ENCODE measurements at regions not wholly inside any gene's neighbourhood (a gene's known extent, or its start where the extent isn't known, plus 50 kb on each side); places are given as distances from the start of the nearest gene placed in this dataset.

GRCh38 chr21:35128536-35128935 is 79.4 kb upstream of the RUNX1 start:
- 91 to 96% (median 94%) methylated on average over 3 of the region's 3 CpGs for WGBS, 4 donors
- no peaks in the 10 kb centered on the region for H3K9me3 ChIP-seq (replicated peaks in 1 of 3)
- H3K36me3 ChIP-seq (replicated peaks in 1 of 2), result no peaks in the 10 kb centered on the region
- TF ChIP-seq CTCF (IDR thresholded peaks at IDR 0.05), result no peak
- TF ChIP-seq POLR2A (IDR thresholded peaks at IDR 0.05), result no peak
- H3K4me1 ChIP-seq (replicated peaks in 1 of 2), result no peaks in the 10 kb centered on the region
- H3K27ac ChIP-seq, result no peak overlapping the region
- intact Hi-C loops (cut with DNase I), result no loop called here
- DNase-seq, result no peak
- no peaks in the 10 kb centered on the region for H3K27me3 ChIP-seq
- no peak overlapping the region for H3K4me3 ChIP-seq

GRCh38 chr21:35127851-35128250 is 78.7 kb upstream of the RUNX1 start:
- intact Hi-C loops (cut with DNase I), result no loop called here
- Histone ChIP-seq H3K4me3 (no peak overlapping the region), H3K4me1 (replicated peaks in 1 of 2) (no peaks in the 10 kb centered on the region), H3K27me3 (no peaks in the 10 kb centered on the region), H3K36me3 (replicated peaks in 1 of 2) (no peaks in the 10 kb centered on the region), H3K9me3 (replicated peaks in 1 of 3) (no peaks in the 10 kb centered on the region), H3K27ac (no peak overlapping the region)
- DNase-seq, result no peak
- TF ChIP-seq POLR2A (IDR thresholded peaks at IDR 0.05) (no peak), CTCF (IDR thresholded peaks at IDR 0.05) (no peak)
- WGBS, 4 donors, result 88 to 95% (median 91%) methylated on average over 2 of the region's 2 CpGs

GRCh38 chr21:35127026-35127425 is 77.9 kb upstream of the RUNX1 start:
- H3K9me3 ChIP-seq (replicated peaks in 1 of 3), result no peaks in the 10 kb centered on the region
- no peak overlapping the region for H3K27ac ChIP-seq
- no peak for DNase-seq
- intact Hi-C loops (cut with DNase I), result no loop called here
- WGBS, 4 donors, result 76 to 89% (median 81%) methylated on average over 6 of the region's 6 CpGs
- no peak overlapping the region for H3K4me3 ChIP-seq
- H3K4me1 ChIP-seq (replicated peaks in 1 of 2), result no peaks in the 10 kb centered on the region
- TF ChIP-seq POLR2A (IDR thresholded peaks at IDR 0.05) (no peak), CTCF (IDR thresholded peaks at IDR 0.05) (no peak)
- H3K27me3 ChIP-seq, result no peaks in the 10 kb centered on the region
- no peaks in the 10 kb centered on the region for H3K36me3 ChIP-seq (replicated peaks in 1 of 2)

GRCh38 chr21:35120631-35121180 is 71.6 kb upstream of the RUNX1 start:
- Histone ChIP-seq H3K36me3 (replicated peaks in 1 of 2) (no peaks in the 10 kb centered on the region), H3K9me3 (replicated peaks in 1 of 3) (no peaks in the 10 kb centered on the region), H3K4me3 (no peak overlapping the region), H3K27me3 (no peaks in the 10 kb centered on the region), H3K27ac (no peak overlapping the region), H3K4me1 (replicated peaks in 1 of 2) (no peaks in the 10 kb centered on the region)
- WGBS, 4 donors, result 67 to 89% (median 84%) methylated on average over 1 to 4 of the region's 4 CpGs
- TF ChIP-seq CTCF (IDR thresholded peaks at IDR 0.05), result no peak
- intact Hi-C loops (cut with DNase I), result no loop called here
- DNase-seq, result no peak

Measured in adrenal gland (tissue), 9 donors.